ENCODE measurements at regions not wholly inside any gene's neighbourhood (a gene's known extent, or its start where the extent isn't known, plus 50 kb on each side); places are given as distances from the start of the nearest gene placed in this dataset.

DNA sequence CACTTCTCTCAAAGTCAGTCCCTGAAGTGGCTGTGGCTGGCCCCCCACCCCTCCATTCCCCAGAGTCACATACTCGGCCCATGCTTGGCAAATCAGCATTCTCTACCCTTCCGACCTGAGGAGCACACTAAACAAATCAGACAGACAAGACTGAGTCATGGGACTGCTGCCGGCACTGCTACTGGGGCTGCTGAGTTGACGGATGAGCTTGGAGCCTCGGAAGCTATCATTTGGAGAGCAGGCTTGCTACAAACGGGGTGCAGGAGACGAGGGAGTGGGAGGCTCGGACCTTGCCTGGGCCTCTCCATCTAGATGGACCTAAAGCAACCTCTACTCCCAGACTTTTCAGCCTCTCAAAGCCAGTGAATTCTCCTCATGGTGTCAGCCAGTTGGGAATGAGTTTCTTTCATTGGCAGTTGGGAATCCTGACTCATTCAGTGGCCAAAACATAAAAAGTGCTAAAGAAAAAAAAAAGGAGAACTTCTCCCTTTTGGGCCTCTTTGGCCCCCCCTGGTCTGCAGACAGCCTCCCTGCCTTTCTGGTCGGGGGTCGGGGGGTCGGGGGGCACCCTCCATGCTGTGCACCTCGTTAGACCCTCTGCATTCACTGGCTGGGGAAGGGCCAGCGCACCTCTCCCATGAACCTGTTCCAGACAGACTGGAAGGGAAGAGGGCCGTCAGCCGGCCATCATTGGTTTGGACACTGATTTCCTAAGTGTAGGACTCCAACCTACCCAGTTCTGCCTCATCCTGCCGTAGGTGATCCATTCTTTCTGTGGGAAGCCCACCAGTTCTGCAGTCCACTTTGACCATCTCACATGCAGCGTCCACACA lies 52.3 kb upstream of the COL13A1 start:
- Histone ChIP-seq H3K36me3 (ENCODE audit: control insufficient read depth, insufficient read depth, low read length) (no peaks in the 10 kb centered on the region), H3K27me3 (ENCODE audit: control insufficient read depth, insufficient read depth, low read length) (peaks cover 8% of the 10 kb centered on the region; the same call in 1 of the 2 replicates), H3K4me1 (ENCODE audit: control insufficient read depth, insufficient read depth, low read length) (no peaks in the 10 kb centered on the region), H3K27ac (ENCODE audit: low read length) (no peak overlapping the region), H3K9me3 (ENCODE audit: control insufficient read depth, insufficient read depth, low read depth, low read length) (no peaks in the 10 kb centered on the region), H3K4me3 (ENCODE audit: low read depth in 2 of 2, low read length in 2 of 2) (no peak overlapping the region)
- intact Hi-C loops (cut with micrococcal nuclease; ENCODE audit: unreplicated experiment): no loop called here
- no peak for ATAC-seq
- no peak for DNase-seq (ENCODE audit: low read depth, low spot score)
- in situ Hi-C loops (cut with HindIII; ENCODE audit: low pct_unique_long_range_greater_than_20kb, low sequenced_read_pairs): no loop called here
- ChIA-PET POLR2A (no interaction called here), CTCF (no interaction called here)
- BruUV-seq (replicated peaks): no TSS peak
- TF ChIP-seq SIN3A (IDR thresholded peaks at IDR 0.05; ENCODE audit: borderline replicate concordance, insufficient read depth, low read depth, low read length) (no peak), TCF7L2 (IDR thresholded peaks at IDR 0.05; ENCODE audit: low read depth, low read length) (no peak), POLR2AphosphoS5 (IDR thresholded peaks at IDR 0.05; ENCODE audit: low read depth, low read length) (no peak)
- TF ChIP-seq, protein P1, sequence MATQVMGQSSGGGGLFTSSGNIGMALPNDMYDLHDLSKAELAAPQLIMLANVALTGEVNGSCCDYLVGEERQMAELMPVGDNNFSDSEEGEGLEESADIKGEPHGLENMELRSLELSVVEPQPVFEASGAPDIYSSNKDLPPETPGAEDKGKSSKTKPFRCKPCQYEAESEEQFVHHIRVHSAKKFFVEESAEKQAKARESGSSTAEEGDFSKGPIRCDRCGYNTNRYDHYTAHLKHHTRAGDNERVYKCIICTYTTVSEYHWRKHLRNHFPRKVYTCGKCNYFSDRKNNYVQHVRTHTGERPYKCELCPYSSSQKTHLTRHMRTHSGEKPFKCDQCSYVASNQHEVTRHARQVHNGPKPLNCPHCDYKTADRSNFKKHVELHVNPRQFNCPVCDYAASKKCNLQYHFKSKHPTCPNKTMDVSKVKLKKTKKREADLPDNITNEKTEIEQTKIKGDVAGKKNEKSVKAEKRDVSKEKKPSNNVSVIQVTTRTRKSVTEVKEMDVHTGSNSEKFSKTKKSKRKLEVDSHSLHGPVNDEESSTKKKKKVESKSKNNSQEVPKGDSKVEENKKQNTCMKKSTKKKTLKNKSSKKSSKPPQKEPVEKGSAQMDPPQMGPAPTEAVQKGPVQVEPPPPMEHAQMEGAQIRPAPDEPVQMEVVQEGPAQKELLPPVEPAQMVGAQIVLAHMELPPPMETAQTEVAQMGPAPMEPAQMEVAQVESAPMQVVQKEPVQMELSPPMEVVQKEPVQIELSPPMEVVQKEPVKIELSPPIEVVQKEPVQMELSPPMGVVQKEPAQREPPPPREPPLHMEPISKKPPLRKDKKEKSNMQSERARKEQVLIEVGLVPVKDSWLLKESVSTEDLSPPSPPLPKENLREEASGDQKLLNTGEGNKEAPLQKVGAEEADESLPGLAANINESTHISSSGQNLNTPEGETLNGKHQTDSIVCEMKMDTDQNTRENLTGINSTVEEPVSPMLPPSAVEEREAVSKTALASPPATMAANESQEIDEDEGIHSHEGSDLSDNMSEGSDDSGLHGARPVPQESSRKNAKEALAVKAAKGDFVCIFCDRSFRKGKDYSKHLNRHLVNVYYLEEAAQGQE (IDR thresholded peaks at IDR 0.05; ENCODE audit: insufficient read depth in 1 of 2, low read depth in 2 of 2, low read length in 1 of 2): no peak
- TF ChIP-seq, protein P2, sequence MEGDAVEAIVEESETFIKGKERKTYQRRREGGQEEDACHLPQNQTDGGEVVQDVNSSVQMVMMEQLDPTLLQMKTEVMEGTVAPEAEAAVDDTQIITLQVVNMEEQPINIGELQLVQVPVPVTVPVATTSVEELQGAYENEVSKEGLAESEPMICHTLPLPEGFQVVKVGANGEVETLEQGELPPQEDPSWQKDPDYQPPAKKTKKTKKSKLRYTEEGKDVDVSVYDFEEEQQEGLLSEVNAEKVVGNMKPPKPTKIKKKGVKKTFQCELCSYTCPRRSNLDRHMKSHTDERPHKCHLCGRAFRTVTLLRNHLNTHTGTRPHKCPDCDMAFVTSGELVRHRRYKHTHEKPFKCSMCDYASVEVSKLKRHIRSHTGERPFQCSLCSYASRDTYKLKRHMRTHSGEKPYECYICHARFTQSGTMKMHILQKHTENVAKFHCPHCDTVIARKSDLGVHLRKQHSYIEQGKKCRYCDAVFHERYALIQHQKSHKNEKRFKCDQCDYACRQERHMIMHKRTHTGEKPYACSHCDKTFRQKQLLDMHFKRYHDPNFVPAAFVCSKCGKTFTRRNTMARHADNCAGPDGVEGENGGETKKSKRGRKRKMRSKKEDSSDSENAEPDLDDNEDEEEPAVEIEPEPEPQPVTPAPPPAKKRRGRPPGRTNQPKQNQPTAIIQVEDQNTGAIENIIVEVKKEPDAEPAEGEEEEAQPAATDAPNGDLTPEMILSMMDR (IDR thresholded peaks at IDR 0.05): no peak

- no peaks in the 10 kb centered on the region for H3K9me3 ChIP-seq (ENCODE audit: control insufficient read depth, insufficient read depth, low read depth, low read length)
- CTCF ChIA-PET: no interaction called here
- no TSS peak for BruUV-seq (replicated peaks)
- POLR2A ChIA-PET: no interaction called here
- peaks cover 5% of the 10 kb centered on the region; the same call in 1 of the 2 replicates for H3K27me3 ChIP-seq (ENCODE audit: control insufficient read depth, insufficient read depth, low read length)
- no peak for DNase-seq (ENCODE audit: low read depth, low spot score)
- H3K4me1 ChIP-seq (ENCODE audit: control insufficient read depth, insufficient read depth, low read length): no peaks in the 10 kb centered on the region
- H3K4me3 ChIP-seq (ENCODE audit: low read depth in 2 of 2, low read length in 2 of 2): no peak overlapping the region
- no peak for ATAC-seq
- H3K27ac ChIP-seq (ENCODE audit: low read length): no peak overlapping the region
- in situ Hi-C loops (cut with HindIII; ENCODE audit: low pct_unique_long_range_greater_than_20kb, low sequenced_read_pairs) (no loop called here), intact Hi-C loops (cut with micrococcal nuclease; ENCODE audit: unreplicated experiment) (no loop called here)
- TF ChIP-seq SIN3A (IDR thresholded peaks at IDR 0.05; ENCODE audit: borderline replicate concordance, insufficient read depth, low read depth, low read length): no peak
- TF ChIP-seq TCF7L2 (IDR thresholded peaks at IDR 0.05; ENCODE audit: low read depth, low read length): no peak
- no peak for TF ChIP-seq POLR2AphosphoS5 (IDR thresholded peaks at IDR 0.05; ENCODE audit: low read depth, low read length)
- TF ChIP-seq, protein P1 (IDR thresholded peaks at IDR 0.05; ENCODE audit: insufficient read depth in 1 of 2, low read depth in 2 of 2, low read length in 1 of 2): no peak
- TF ChIP-seq, protein P2 (IDR thresholded peaks at IDR 0.05): no peak
- no peaks in the 10 kb centered on the region for H3K36me3 ChIP-seq (ENCODE audit: control insufficient read depth, insufficient read depth, low read length)
Observed at GRCh38 chr10:69750011-69750373, 51.7 kb upstream of the COL13A1 start.

All from Panc1 (cell line).